ENCODE measurements at regions not wholly inside any gene's neighbourhood (a gene's known extent, or its start where the extent isn't known, plus 50 kb on each side); places are given as distances from the start of the nearest gene placed in this dataset.

DNA sequence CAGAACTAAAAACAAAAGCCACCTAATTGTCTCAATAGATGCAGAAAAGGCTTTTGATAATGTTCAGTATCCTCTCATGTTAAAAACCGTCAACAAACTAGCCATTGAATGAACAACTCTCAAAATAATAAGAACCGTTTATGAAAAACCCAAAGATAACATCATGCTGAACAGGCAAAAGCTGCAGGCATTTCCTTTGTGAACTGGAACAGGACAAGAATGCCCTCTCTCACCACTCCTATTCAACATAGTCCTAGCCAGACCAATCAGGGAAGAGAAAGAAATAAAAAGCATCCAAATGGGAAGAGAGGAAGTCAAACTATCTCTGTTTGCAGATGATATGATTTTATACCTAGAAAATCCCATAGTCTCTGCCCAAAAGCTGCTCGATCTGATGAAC lies 179.6 kb upstream of the EDNRB start:
- DNase-seq (ENCODE audit: low read depth): no peak
- H3K4me3 ChIP-seq (ENCODE audit: low read depth, low read length): no peak overlapping the region
- TF ChIP-seq, protein P1, sequence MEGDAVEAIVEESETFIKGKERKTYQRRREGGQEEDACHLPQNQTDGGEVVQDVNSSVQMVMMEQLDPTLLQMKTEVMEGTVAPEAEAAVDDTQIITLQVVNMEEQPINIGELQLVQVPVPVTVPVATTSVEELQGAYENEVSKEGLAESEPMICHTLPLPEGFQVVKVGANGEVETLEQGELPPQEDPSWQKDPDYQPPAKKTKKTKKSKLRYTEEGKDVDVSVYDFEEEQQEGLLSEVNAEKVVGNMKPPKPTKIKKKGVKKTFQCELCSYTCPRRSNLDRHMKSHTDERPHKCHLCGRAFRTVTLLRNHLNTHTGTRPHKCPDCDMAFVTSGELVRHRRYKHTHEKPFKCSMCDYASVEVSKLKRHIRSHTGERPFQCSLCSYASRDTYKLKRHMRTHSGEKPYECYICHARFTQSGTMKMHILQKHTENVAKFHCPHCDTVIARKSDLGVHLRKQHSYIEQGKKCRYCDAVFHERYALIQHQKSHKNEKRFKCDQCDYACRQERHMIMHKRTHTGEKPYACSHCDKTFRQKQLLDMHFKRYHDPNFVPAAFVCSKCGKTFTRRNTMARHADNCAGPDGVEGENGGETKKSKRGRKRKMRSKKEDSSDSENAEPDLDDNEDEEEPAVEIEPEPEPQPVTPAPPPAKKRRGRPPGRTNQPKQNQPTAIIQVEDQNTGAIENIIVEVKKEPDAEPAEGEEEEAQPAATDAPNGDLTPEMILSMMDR (IDR thresholded peaks at IDR 0.05; ENCODE audit: insufficient read depth, low read length): no peak

DNA sequence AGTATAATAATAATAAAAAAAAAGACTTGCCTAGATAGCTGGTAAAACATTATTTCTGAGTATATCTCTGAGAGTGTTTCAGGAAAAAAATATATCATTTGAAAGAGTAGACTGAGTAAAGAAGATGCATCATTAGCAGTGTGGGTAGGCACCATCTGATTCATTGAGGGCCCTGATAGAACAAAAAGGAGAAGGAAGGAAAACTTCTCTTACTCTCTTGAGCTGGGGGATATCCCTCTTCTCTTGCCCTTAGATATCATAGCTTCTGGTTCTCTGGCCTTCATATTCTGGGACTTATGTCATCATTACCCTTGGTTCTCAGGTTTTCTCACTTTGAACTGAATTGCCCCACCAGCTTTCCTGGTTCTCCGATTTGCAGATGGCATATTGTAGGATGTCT lies 177.6 kb upstream of the EDNRB start:
- TF ChIP-seq, protein P1 (IDR thresholded peaks at IDR 0.05; ENCODE audit: insufficient read depth, low read length): no peak
- H3K4me3 ChIP-seq (ENCODE audit: low read depth, low read length): no peak overlapping the region
- no peak for DNase-seq (ENCODE audit: low read depth)

DNA sequence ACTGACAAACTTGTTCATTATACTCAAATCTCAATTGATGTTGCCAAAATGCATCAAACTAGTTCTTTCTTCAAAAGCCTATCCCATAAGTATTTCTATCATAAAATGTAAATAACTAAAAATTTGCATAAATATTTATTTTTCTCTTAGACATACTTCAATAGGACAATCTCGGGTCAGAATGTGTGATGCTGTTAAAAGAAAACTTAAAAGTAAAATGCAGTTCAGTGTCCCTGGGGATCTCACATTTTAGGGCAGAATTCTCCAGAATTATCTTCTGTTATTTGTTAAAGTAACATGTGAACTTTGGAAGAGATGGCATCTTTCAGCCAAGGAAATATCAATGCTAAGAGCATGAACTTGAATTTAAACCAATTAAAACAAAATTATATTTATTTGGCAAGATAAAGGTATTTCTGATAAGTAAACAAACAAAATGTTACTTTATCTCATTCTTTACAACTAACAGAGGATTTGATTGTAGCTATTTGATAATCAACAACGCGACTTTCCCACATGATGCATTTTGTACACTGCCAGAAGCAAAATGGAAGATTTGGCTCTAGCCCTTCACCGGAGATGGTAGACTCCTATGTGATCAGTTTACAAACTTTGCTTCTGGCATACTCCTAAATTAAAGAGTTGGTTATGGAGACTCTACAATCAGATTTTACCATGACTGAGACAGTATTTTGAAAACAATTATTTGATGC lies 169.5 kb upstream of the EDNRB start:
- TF ChIP-seq, protein P1 (IDR thresholded peaks at IDR 0.05; ENCODE audit: insufficient read depth, low read length): no peak
- no peak overlapping the region for H3K4me3 ChIP-seq (ENCODE audit: low read depth, low read length)
- no peak for DNase-seq (ENCODE audit: low read depth)

DNA sequence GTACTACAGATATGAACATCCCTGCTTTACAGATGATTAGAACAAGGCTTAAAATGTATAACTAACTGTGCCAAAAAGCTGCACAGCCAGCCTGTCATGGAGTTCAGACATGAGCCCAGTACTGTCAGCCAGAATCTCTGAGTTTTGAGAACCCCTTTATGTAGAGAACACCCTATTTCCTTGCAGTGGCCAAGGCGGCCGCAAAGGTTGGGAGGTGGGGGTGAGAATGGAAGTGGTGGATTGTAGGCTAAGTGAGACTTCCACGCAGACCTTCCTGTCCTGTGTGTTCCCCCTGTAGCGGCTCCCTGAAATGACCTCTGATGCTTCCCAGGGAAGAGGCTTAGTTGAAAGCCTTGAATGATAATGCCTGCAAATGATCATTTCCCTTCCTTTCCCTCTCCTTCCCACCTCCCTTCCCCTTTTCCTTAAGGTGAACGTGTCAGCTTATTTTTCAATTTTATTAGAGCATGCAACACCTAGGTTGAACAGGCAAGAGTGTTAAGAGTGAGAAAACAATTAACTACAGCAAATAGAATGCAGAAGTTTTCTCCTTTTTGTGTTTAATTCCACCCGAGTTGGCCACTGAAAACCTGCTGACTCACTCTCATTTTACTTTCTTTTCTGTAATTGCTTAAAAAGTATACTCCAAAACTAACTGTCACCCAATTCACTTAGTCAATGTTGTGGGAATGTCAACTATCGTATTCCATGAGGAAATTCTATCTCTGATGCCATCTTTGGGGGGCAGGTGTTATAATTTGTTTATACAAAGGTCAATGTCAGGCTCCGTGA lies 167.0 kb upstream of the EDNRB start:
- no peak overlapping the region for H3K4me3 ChIP-seq (ENCODE audit: low read depth, low read length)
- DNase-seq (ENCODE audit: low read depth): peak; percentile 16
- TF ChIP-seq, protein P1 (IDR thresholded peaks at IDR 0.05; ENCODE audit: insufficient read depth, low read length): no peak

DNA sequence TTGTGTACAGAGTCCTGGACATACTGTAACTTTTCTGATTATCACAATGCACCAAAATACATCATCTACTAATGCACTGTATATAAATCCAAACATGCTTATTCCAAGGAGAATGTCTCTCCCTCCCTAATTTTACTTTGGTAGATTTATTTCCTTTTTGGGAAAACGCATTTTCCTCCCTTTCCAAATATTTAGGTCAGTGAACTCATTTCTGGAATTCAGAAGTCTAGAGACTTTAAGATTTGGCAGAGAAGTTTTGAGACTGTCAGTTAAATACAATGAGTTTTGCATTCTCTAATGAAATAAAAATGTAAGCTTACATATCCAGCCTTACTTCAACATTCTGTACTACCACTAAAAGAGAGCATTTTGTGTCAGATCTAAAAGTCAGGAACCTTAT lies 165.8 kb upstream of the EDNRB start:
- TF ChIP-seq, protein P1 (IDR thresholded peaks at IDR 0.05; ENCODE audit: insufficient read depth, low read length): no peak
- peak; percentile 19 for DNase-seq (ENCODE audit: low read depth)

DNA sequence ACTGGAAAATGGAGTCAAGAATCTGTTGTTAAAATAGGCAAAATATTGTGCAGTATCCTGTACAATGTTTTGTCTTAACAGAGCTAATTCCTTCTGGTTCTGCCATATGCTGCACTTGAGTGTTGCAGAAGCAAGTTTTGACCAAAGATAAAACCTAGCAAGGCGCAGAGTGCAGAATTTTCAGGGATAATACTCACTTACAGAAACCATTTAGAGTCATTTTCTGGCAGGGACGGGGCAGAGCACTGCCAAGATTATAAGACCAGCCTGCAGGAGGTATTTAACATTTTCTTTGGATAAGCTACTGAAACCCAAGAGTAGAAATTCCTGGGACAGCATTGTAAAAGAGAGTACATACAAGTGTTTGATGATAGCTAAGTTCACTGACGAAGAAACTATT lies 159.5 kb upstream of the EDNRB start:
- DNase-seq (ENCODE audit: low read depth): peak; percentile 24
- H3K4me3 ChIP-seq (ENCODE audit: low read depth, low read length): no peak overlapping the region
- TF ChIP-seq, protein P1 (IDR thresholded peaks at IDR 0.05; ENCODE audit: insufficient read depth, low read length): no peak

More for the DNA sequence above, 165.8 kb upstream of the EDNRB start:
- H3K4me3 ChIP-seq (ENCODE audit: low read depth, low read length): no peak overlapping the region
